ENCODE measurements at regions not wholly inside any gene's neighbourhood (a gene's known extent, or its start where the extent isn't known, plus 50 kb on each side); places are given as distances from the start of the nearest gene placed in this dataset.

DNA sequence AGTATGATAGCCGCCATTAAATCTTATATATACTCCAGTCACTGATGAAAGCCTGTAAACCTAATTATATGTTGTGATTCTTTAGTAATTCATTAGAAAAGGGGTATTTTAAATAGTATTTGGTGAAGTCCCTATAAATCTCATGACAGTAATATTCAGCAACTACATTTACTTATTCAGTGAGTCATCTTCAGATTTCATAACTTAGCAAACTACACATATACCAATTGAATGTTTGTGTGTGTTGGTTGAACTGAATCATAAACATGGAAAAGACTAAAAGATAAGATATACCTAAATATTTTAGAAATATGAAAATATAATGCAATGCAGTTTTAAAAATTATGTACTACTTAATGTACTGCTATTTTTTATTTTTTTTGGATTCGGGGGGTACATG lies 1050.4 kb downstream of the MAT2B start:
- ATAC-seq (no peak), DNase-seq (ENCODE audit: low spot score in 2 of 2) (no peak)
- Mint-ChIP-seq H3K27ac (no peak overlapping the region), H3K4me3 (no peak overlapping the region), H3K36me3 (no peaks in the 10 kb centered on the region), H3K9me3 (peaks cover 4% of the 10 kb centered on the region), H3K4me1 (no peaks in the 10 kb centered on the region)

DNA sequence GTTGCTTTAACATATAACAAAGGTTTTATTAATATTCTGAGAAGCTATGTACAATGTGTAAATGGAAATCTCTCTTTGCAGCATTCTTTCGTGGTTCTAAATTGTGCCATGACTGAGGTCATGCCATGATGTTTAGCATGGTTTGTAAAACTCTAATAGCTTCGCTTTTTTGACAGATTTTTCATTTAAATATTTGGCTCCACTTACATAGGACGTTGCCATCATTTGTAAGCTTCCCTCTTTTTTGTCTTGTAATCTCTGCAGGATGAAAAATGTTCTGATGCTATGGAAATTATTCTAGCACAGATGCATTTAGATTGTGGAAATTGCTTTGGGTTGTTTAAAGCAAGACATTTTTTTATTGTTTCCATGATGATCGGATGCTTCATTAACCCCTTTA lies 1054.8 kb downstream of the MAT2B start:
- Mint-ChIP-seq H3K4me3 (no peak overlapping the region), H3K27ac (no peak overlapping the region), H3K36me3 (no peaks in the 10 kb centered on the region), H3K4me1 (no peaks in the 10 kb centered on the region), H3K9me3 (peaks cover 8% of the 10 kb centered on the region)
- no peak for ATAC-seq
- DNase-seq (ENCODE audit: low spot score in 2 of 2) = no peak

GRCh38 chr5:164561933-164562872 lies 1056.8 kb downstream of the MAT2B start:
- H3K4me1 Mint-ChIP-seq = no peaks in the 10 kb centered on the region
- DNase-seq (ENCODE audit: low spot score in 2 of 2) (no peak), ATAC-seq (no peak)
- H3K9me3 Mint-ChIP-seq = peaks cover 9% of the 10 kb centered on the region
- no peak overlapping the region for H3K27ac Mint-ChIP-seq
- no peaks in the 10 kb centered on the region for H3K36me3 Mint-ChIP-seq
- no peak overlapping the region for H3K4me3 Mint-ChIP-seq

DNA sequence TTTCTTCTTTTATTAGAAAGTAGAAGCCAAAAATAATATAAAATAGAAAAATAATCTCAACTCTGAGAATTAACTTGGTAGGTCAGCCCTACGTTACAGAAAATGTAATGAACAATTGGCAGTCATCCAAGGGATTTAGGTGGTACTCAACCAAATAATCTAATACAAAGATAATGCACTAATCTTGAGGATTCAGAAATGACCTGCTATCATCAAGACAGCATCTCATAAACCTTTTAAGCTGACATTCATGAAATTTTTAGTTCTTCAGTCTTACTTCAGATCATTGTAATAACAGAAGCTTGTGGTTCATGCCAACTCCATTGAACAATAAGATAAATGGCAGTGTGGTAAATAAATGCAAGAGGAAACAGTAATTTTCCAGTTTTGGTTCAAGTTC lies 1058.0 kb downstream of the MAT2B start:
- Mint-ChIP-seq H3K27ac (no peak overlapping the region), H3K4me1 (no peaks in the 10 kb centered on the region), H3K36me3 (no peaks in the 10 kb centered on the region), H3K4me3 (no peak overlapping the region), H3K9me3 (peaks cover 9% of the 10 kb centered on the region)
- no peak for DNase-seq (ENCODE audit: low spot score in 2 of 2)
- ATAC-seq = no peak

GRCh38 chr5:164573397-164573796 lies 1068.0 kb downstream of the MAT2B start:
- H3K4me1 Mint-ChIP-seq = no peaks in the 10 kb centered on the region
- no peaks in the 10 kb centered on the region for H3K36me3 Mint-ChIP-seq
- peaks cover 20% of the 10 kb centered on the region for H3K9me3 Mint-ChIP-seq
- H3K4me3 Mint-ChIP-seq = no peak overlapping the region
- ATAC-seq = no peak
- no peak for DNase-seq (ENCODE audit: low spot score in 2 of 2)
- no peak overlapping the region for H3K27ac Mint-ChIP-seq

GRCh38 chr5:164577201-164577600 lies 1071.8 kb downstream of the MAT2B start:
- no peak for ATAC-seq
- Mint-ChIP-seq H3K9me3 (peaks cover 9% of the 10 kb centered on the region), H3K4me3 (no peak overlapping the region)

GRCh38 chr5:164577742-164578141 lies 1072.3 kb downstream of the MAT2B start:
- DNase-seq (ENCODE audit: low spot score in 2 of 2) (no peak), ATAC-seq (no peak)
- Mint-ChIP-seq H3K36me3 (no peaks in the 10 kb centered on the region), H3K27ac (no peak overlapping the region), H3K9me3 (peaks cover 9% of the 10 kb centered on the region), H3K4me1 (no peaks in the 10 kb centered on the region), H3K4me3 (no peak overlapping the region)

More at GRCh38 chr5:164577201-164577600, 1071.8 kb downstream of the MAT2B start:
- no peak for DNase-seq (ENCODE audit: low spot score in 2 of 2)
- H3K4me1 Mint-ChIP-seq = no peaks in the 10 kb centered on the region
- no peak overlapping the region for H3K27ac Mint-ChIP-seq
- H3K36me3 Mint-ChIP-seq = no peaks in the 10 kb centered on the region

GRCh38 chr5:164578401-164578800 lies 1073.0 kb downstream of the MAT2B start:
- Mint-ChIP-seq H3K36me3 (no peaks in the 10 kb centered on the region), H3K9me3 (peaks cover 9% of the 10 kb centered on the region), H3K27ac (no peak overlapping the region), H3K4me1 (no peaks in the 10 kb centered on the region), H3K4me3 (no peak overlapping the region)
- ATAC-seq = no peak
- DNase-seq (ENCODE audit: low spot score in 2 of 2) = no peak

DNA sequence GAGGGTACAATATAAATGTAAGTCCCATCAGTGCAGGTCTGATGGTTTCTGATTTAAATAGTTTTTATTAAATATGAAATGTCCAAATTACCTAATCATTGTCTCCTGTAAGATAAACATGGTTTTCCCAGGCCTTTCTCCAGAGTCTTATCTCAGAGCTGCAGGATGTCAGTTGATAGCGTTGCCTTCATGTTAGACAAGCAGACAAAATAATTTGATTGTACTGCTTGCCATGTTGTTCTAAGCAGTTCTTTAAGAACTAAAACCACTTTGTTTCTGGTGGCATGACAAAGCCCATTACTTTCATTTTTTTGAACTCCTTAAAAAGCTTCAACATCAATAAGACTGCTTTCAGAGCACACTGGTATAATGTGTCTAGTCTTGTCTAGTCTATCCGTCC lies 1073.5 kb downstream of the MAT2B start:
- no peaks in the 10 kb centered on the region for H3K36me3 Mint-ChIP-seq
- no peak for ATAC-seq
- H3K4me3 Mint-ChIP-seq = no peak overlapping the region
- H3K9me3 Mint-ChIP-seq = peaks cover 9% of the 10 kb centered on the region
- no peaks in the 10 kb centered on the region for H3K4me1 Mint-ChIP-seq
- no peak overlapping the region for H3K27ac Mint-ChIP-seq
- DNase-seq (ENCODE audit: low spot score in 2 of 2) = no peak

DNA sequence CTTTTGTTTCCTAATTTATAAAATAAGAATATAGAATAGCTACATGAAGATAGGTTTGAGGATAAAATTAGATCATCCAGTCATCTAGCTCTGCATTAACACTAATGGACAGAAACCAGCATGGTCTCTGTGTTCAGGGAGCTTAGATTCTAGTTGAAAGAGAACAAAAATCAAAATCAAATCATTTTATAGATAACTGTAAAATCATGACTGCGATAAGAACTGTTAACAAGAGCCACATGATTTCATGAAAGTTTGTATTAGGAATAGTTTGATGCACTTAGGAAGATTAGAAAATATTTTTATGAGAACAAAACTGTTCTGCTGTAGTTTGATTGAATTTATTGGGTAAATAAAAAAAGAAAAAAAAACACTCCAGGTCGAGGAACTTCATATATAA lies 1074.7 kb downstream of the MAT2B start:
- Mint-ChIP-seq H3K4me3 (no peak overlapping the region), H3K27ac (no peak overlapping the region), H3K4me1 (no peaks in the 10 kb centered on the region), H3K36me3 (no peaks in the 10 kb centered on the region), H3K9me3 (peaks cover 5% of the 10 kb centered on the region)
- ATAC-seq (no peak), DNase-seq (ENCODE audit: low spot score in 2 of 2) (no peak)

- H3K9me3 Mint-ChIP-seq = peaks cover 8% of the 10 kb centered on the region
- no peaks in the 10 kb centered on the region for H3K4me1 Mint-ChIP-seq
- no peak overlapping the region for H3K4me3 Mint-ChIP-seq
- no peak for DNase-seq (ENCODE audit: low spot score in 2 of 2)
- no peaks in the 10 kb centered on the region for H3K36me3 Mint-ChIP-seq
- ATAC-seq = no peak
- no peak overlapping the region for H3K27ac Mint-ChIP-seq
Observed at GRCh38 chr5:164581889-164582288, 1076.5 kb downstream of the MAT2B start.

GRCh38 chr5:164593982-164594381 lies 1088.6 kb downstream of the MAT2B start:
- peaks cover 6% of the 10 kb centered on the region for H3K9me3 Mint-ChIP-seq
- no peak overlapping the region for H3K4me3 Mint-ChIP-seq
- no peak for DNase-seq (ENCODE audit: low spot score in 2 of 2)
- no peak for ATAC-seq
- no peaks in the 10 kb centered on the region for H3K36me3 Mint-ChIP-seq
- no peaks in the 10 kb centered on the region for H3K4me1 Mint-ChIP-seq
- H3K27ac Mint-ChIP-seq = no peak overlapping the region

GRCh38 chr5:164597293-164597900 lies 1092.0 kb downstream of the MAT2B start:
- H3K9me3 Mint-ChIP-seq = peaks cover 12% of the 10 kb centered on the region
- DNase-seq (ENCODE audit: low spot score in 2 of 2) = no peak
- no peak overlapping the region for H3K4me3 Mint-ChIP-seq
- no peak for ATAC-seq
- H3K4me1 Mint-ChIP-seq = no peaks in the 10 kb centered on the region
- H3K27ac Mint-ChIP-seq = no peak overlapping the region
- no peaks in the 10 kb centered on the region for H3K36me3 Mint-ChIP-seq

DNA sequence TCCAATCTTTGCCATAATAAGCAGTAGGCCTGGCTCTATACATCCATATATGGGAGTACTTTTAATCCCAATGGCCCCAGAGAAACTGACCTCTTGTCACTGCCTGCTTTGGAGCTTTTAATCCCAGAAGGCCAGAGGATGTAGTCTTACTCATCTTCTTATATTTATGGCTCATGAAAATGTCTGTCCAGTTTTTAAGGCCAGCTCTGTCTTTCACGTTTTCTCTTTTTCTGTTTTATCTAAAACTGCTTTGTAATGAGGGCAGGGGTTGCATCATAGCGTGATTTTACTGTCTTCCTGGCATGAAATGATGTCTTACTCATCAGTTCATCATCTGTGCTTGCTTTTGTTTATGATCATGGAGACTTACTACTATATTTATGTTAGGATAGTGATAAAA lies 1094.9 kb downstream of the MAT2B start:
- Mint-ChIP-seq H3K36me3 (no peaks in the 10 kb centered on the region), H3K9me3 (peaks cover 11% of the 10 kb centered on the region), H3K4me3 (no peak overlapping the region), H3K4me1 (no peaks in the 10 kb centered on the region), H3K27ac (no peak overlapping the region)
- no peak for ATAC-seq
- no peak for DNase-seq (ENCODE audit: low spot score in 2 of 2)

- no peak overlapping the region for H3K27ac Mint-ChIP-seq
- H3K36me3 Mint-ChIP-seq = no peaks in the 10 kb centered on the region
- DNase-seq (ENCODE audit: low spot score in 2 of 2) = no peak
- H3K4me3 Mint-ChIP-seq = no peak overlapping the region
- no peak for ATAC-seq
- H3K4me1 Mint-ChIP-seq = no peaks in the 10 kb centered on the region
- peaks cover 13% of the 10 kb centered on the region for H3K9me3 Mint-ChIP-seq
Observed at GRCh38 chr5:164600929-164601535, 1095.6 kb downstream of the MAT2B start.

DNA sequence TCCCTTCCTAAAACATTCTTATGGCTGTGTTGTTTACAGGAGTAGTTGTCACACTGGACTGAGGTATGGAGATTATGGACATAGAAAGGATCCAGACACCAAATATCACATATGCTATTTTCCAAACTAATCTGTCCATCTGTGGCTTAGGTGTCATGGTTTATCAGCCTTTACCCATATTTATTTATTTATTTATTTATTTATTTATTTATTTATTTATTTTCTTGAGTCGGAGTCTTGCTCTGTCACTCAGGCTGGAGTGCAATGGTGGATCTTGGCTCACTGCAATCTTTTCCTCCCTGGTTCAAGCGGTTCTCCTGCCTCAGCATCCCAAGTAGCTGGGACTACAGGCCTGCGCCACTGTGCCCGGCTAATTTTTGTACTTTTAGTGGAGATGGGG lies 1103.1 kb downstream of the MAT2B start:
- no peaks in the 10 kb centered on the region for H3K36me3 Mint-ChIP-seq
- H3K4me3 Mint-ChIP-seq = no peak overlapping the region
- no peak overlapping the region for H3K27ac Mint-ChIP-seq
- ATAC-seq (no peak), DNase-seq (ENCODE audit: low spot score in 2 of 2) (no peak)
- no peaks in the 10 kb centered on the region for H3K4me1 Mint-ChIP-seq
- H3K9me3 Mint-ChIP-seq = peaks cover 3% of the 10 kb centered on the region
